ENCODE measurements at regions not wholly inside any gene's neighbourhood (a gene's known extent, or its start where the extent isn't known, plus 50 kb on each side); places are given as distances from the start of the nearest gene placed in this dataset.

- Histone ChIP-seq H3K27ac (no peak overlapping the region), H3K4me3 (no peak overlapping the region), H3K27me3 (no peaks in the 10 kb centered on the region), H3K9me3 (no peaks in the 10 kb centered on the region), H3K4me1 (no peaks in the 10 kb centered on the region), H3K36me3 (no peaks in the 10 kb centered on the region)
- 46 to 57% methylated on average over 2 of the region's 2 CpGs for WGBS, 2 donors
- DNase-seq (ENCODE audit: low spot score in 2 of 2): no peak
- TF ChIP-seq POLR2A (IDR thresholded peaks at IDR 0.05): no peak
- TF ChIP-seq CTCF (IDR thresholded peaks at IDR 0.05): no peak
- TF ChIP-seq EP300 (IDR thresholded peaks at IDR 0.05): no peak
Measured at GRCh38 chr9:90958328-90958727, 156.7 kb downstream of the SYK start.

GRCh38 chr9:90960941-90961340 is 159.3 kb downstream of the SYK start:
- H3K9me3 ChIP-seq: no peaks in the 10 kb centered on the region
- H3K4me1 ChIP-seq: peaks cover 0 to 10% (median 0%) of the 10 kb centered on the region in 4 donors
- no peak overlapping the region for H3K27ac ChIP-seq
- TF ChIP-seq EP300 (IDR thresholded peaks at IDR 0.05): no peak
- no peak for TF ChIP-seq POLR2A (IDR thresholded peaks at IDR 0.05)
- TF ChIP-seq CTCF (IDR thresholded peaks at IDR 0.05): no peak
- H3K27me3 ChIP-seq: no peaks in the 10 kb centered on the region
- no peak overlapping the region for H3K4me3 ChIP-seq
- no peak for DNase-seq (ENCODE audit: low spot score in 2 of 2)
- 44 to 54% methylated on average over 5 of the region's 5 CpGs for WGBS, 2 donors
- no peaks in the 10 kb centered on the region for H3K36me3 ChIP-seq

- Histone ChIP-seq H3K27me3 (no peaks in the 10 kb centered on the region), H3K27ac (no peak overlapping the region), H3K36me3 (no peaks in the 10 kb centered on the region), H3K4me1 (peaks cover 0 to 10% (median 0%) of the 10 kb centered on the region in 4 donors), H3K4me3 (no peak overlapping the region), H3K9me3 (no peaks in the 10 kb centered on the region)
- TF ChIP-seq CTCF (IDR thresholded peaks at IDR 0.05) (no peak), POLR2A (IDR thresholded peaks at IDR 0.05) (no peak), EP300 (IDR thresholded peaks at IDR 0.05) (no peak)
- no peak for DNase-seq (ENCODE audit: low spot score in 2 of 2)
- 54 to 58% methylated on average over 9 to 10 of the region's 10 CpGs for WGBS, 2 donors
Measured at GRCh38 chr9:90961375-90961774, 159.8 kb downstream of the SYK start.

- no peaks in the 10 kb centered on the region for H3K9me3 ChIP-seq
- H3K4me3 ChIP-seq: peak overlapping the region in 1 of 4 donors; percentile 12
- WGBS, 2 donors: 51 to 56% methylated on average over 26 of the region's 26 CpGs
- no peaks in the 10 kb centered on the region for H3K27me3 ChIP-seq
- no peak for TF ChIP-seq POLR2A (IDR thresholded peaks at IDR 0.05)
- no peak for TF ChIP-seq CTCF (IDR thresholded peaks at IDR 0.05)
- no peak for TF ChIP-seq EP300 (IDR thresholded peaks at IDR 0.05)
- peaks cover 0 to 10% (median 0%) of the 10 kb centered on the region in 4 donors for H3K4me1 ChIP-seq
- H3K27ac ChIP-seq: no peak overlapping the region
- DNase-seq (ENCODE audit: low spot score in 2 of 2): no peak
- H3K36me3 ChIP-seq: no peaks in the 10 kb centered on the region
Measured at GRCh38 chr9:90964101-90965020, 162.7 kb downstream of the SYK start.

GRCh38 chr9:90965226-90966030 is 163.8 kb downstream of the SYK start:
- Histone ChIP-seq H3K9me3 (no peaks in the 10 kb centered on the region), H3K27me3 (no peaks in the 10 kb centered on the region), H3K27ac (no peak overlapping the region), H3K36me3 (no peaks in the 10 kb centered on the region), H3K4me1 (peaks cover 0 to 10% (median 0%) of the 10 kb centered on the region in 4 donors), H3K4me3 (no peak overlapping the region)
- no peak for DNase-seq (ENCODE audit: low spot score in 2 of 2)
- no peak for TF ChIP-seq POLR2A (IDR thresholded peaks at IDR 0.05)
- no peak for TF ChIP-seq EP300 (IDR thresholded peaks at IDR 0.05)
- TF ChIP-seq CTCF (IDR thresholded peaks at IDR 0.05): no peak
- 59 to 70% methylated on average over 12 of the region's 12 CpGs for WGBS, 2 donors
